H9 (cell line): ENCODE measurements at regions not wholly inside any gene's neighbourhood (a gene's known extent, or its start where the extent isn't known, plus 50 kb on each side); places are given as distances from the start of the nearest gene placed in this dataset.

ENCODE experiments used
- DNase-seq: peaks from one replicate; pipeline ENCODE4 v3.0.0-alpha.2; 2017
- H2AFZ ChIP-seq: one replicate; pipeline ENCODE4 v1.6.1; 2013; ENCODE audit warnings: mild to moderate bottlenecking, low read length, control low read depth, moderate library complexity
- H2AK5ac ChIP-seq: 2 replicates; pipeline ENCODE4 v1.6.1; 2013; ENCODE audit warnings: low read length, control low read depth, mixed read lengths; ENCODE audit not compliant: insufficient read length
- H2BK120ac ChIP-seq: one replicate; pipeline ENCODE4 v1.6.1; 2013; ENCODE audit warnings: low read depth, mild to moderate bottlenecking, low read length, control low read depth, inconsistent platforms; ENCODE audit not compliant: poor library complexity, severe bottlenecking
- H2BK12ac ChIP-seq: 2 replicates; pipeline ENCODE4 v1.6.1; 2013; ENCODE audit warnings: low read length, control low read depth, mixed read lengths, low read depth; ENCODE audit not compliant: insufficient read length
- H2BK15ac ChIP-seq: 2 replicates; pipeline ENCODE4 v1.6.1; 2013; ENCODE audit warnings: low read depth, low read length, control low read depth
- H2BK20ac ChIP-seq: one replicate; pipeline ENCODE4 v1.6.1; 2013; ENCODE audit warnings: low read depth, mild to moderate bottlenecking, low read length, control low read depth, inconsistent platforms; ENCODE audit not compliant: poor library complexity, severe bottlenecking
- H2BK5ac ChIP-seq: 2 replicates; pipeline ENCODE4 v1.6.1; 2013; ENCODE audit warnings: low read length, control low read depth, mixed read lengths; ENCODE audit not compliant: insufficient read length
- H3K14ac ChIP-seq: 2 replicates; pipeline ENCODE4 v1.6.1; 2013; ENCODE audit warnings: low read length, control low read depth; ENCODE audit not compliant: insufficient read depth
- H3K18ac ChIP-seq: 2 replicates; pipeline ENCODE4 v1.6.1; 2013; ENCODE audit warnings: low read depth, mild to moderate bottlenecking, mixed read lengths, low read length, control low read depth; ENCODE audit not compliant: insufficient read length
- H3K23ac ChIP-seq: 2 replicates; pipeline ENCODE4 v1.6.1; 2013; ENCODE audit warnings: low read length, control low read depth, mixed read lengths, low read depth; ENCODE audit not compliant: insufficient read length
- H3K23me2 ChIP-seq: 2 replicates; pipeline ENCODE4 v1.6.1; 2013; ENCODE audit warnings: low read depth, mild to moderate bottlenecking, mixed read lengths, low read length, control low read depth; ENCODE audit not compliant: insufficient read length, poor library complexity, severe bottlenecking
- H3K27ac ChIP-seq: 2 replicates; pipeline ENCODE4 v1.5.1; 2013; ENCODE audit warnings: low read length, control low read depth, mixed read lengths, low read depth; ENCODE audit not compliant: insufficient read length
- H3K27me3 ChIP-seq: 2 replicates; pipeline ENCODE4 v1.6.1; 2013; ENCODE audit warnings: low read length, control low read depth, inconsistent platforms; ENCODE audit not compliant: insufficient read depth
- H3K4ac ChIP-seq: 2 replicates; pipeline ENCODE4 v1.6.1; 2013; ENCODE audit warnings: low read depth, mild to moderate bottlenecking, control low read depth, inconsistent platforms, low read length, moderate library complexity
- H3K4me1 ChIP-seq: 2 replicates; pipeline ENCODE4 v1.6.1; 2013; ENCODE audit warnings: low read length, control low read depth, inconsistent platforms; ENCODE audit not compliant: insufficient read depth
- H3K4me2 ChIP-seq: 2 replicates; pipeline ENCODE4 v1.6.1; 2013; ENCODE audit warnings: low read length, control low read depth, mixed read lengths; ENCODE audit not compliant: insufficient read length, insufficient read depth
- H3K56ac ChIP-seq: 2 replicates; pipeline ENCODE4 v1.6.1; 2013; ENCODE audit warnings: low read depth, mild to moderate bottlenecking, mixed read lengths, low read length, control low read depth; ENCODE audit not compliant: insufficient read length
- H3K79me1 ChIP-seq: 2 replicates; pipeline ENCODE4 v1.6.1; 2013; ENCODE audit warnings: low read depth, mild to moderate bottlenecking, moderate library complexity, low read length, control low read depth, inconsistent platforms; ENCODE audit not compliant: insufficient read depth, poor library complexity, severe bottlenecking
- H3K79me2 ChIP-seq: 2 replicates; pipeline ENCODE4 v1.6.1; 2013; ENCODE audit warnings: low read length, control low read depth, inconsistent platforms; ENCODE audit not compliant: insufficient read depth
- H3K9ac ChIP-seq: 2 replicates; pipeline ENCODE4 v1.6.1; 2013; ENCODE audit warnings: low read length, control low read depth, mixed read lengths; ENCODE audit not compliant: insufficient read length; ENCODE audit errors: extremely low read depth
- H3K9me3 ChIP-seq: one replicate; pipeline ENCODE4 v1.6.1; 2013; ENCODE audit warnings: low read depth, low read length, inconsistent platforms; ENCODE audit not compliant: control insufficient read depth
- H3T11ph ChIP-seq: one replicate; pipeline ENCODE4 v1.6.1; 2013; ENCODE audit warnings: mild to moderate bottlenecking, low read length, control low read depth, inconsistent platforms
- H4K20me1 ChIP-seq: one replicate; pipeline ENCODE4 v1.6.1; 2013; ENCODE audit not compliant: control insufficient read depth, insufficient read length, insufficient read depth
- H4K5ac ChIP-seq: 2 replicates; pipeline ENCODE4 v1.6.1; 2013; ENCODE audit warnings: low read depth, mild to moderate bottlenecking, mixed read lengths, low read length, control low read depth; ENCODE audit not compliant: insufficient read length
- H4K8ac ChIP-seq: replicated peaks from 2 replicates; pipeline ENCODE4 v1.6.1; 2013; ENCODE audit warnings: low read length, control low read depth, mixed read lengths, low read depth; ENCODE audit not compliant: insufficient read length
- H4K91ac ChIP-seq: 2 replicates; pipeline ENCODE4 v1.6.1; 2013; ENCODE audit warnings: low read depth, mild to moderate bottlenecking, moderate library complexity, mixed read lengths, low read length, control low read depth; ENCODE audit not compliant: insufficient read length
- H3K27ac Mint-ChIP-seq, 3 experiments: 2 replicates in 2 of 3; 3 replicates in 1 of 3; pipeline ENCODE4 v1.8.0; 2020 to 2021; ENCODE audit warnings: mixed read lengths in 3 of 3, mild to moderate bottlenecking in 1 of 3, moderate library complexity in 1 of 3
- H3K27me3 Mint-ChIP-seq: 2 replicates; pipeline ENCODE4 v1.8.0; 2021; ENCODE audit warnings: low read depth, mild to moderate bottlenecking, moderate library complexity, mixed read lengths
- H3K36me3 Mint-ChIP-seq, 3 experiments: 2 replicates in 2 of 3; 3 replicates in 1 of 3; pipeline ENCODE4 v1.8.0; 2020 to 2021; ENCODE audit warnings: low read depth in 3 of 3, mixed read lengths in 3 of 3; ENCODE audit not compliant: insufficient read depth in 1 of 3
- H3K4me1 Mint-ChIP-seq, 2 experiments: 2 replicates each; pipeline ENCODE4 v1.8.0; 2020; ENCODE audit warnings: mixed read lengths in 2 of 2
- H3K4me3 Mint-ChIP-seq, 2 experiments: 2 replicates in 1 of 2; 3 replicates in 1 of 2; pipeline ENCODE4 v1.8.0; 2020 to 2021; ENCODE audit warnings: mild to moderate bottlenecking in 2 of 2, mixed read lengths in 2 of 2, moderate library complexity in 1 of 2
- H3K9me3 Mint-ChIP-seq, 2 experiments: 2 replicates in 1 of 2; 3 replicates in 1 of 2; pipeline ENCODE4 v1.8.0; 2020; ENCODE audit warnings: mild to moderate bottlenecking in 2 of 2, mixed read lengths in 2 of 2, moderate library complexity in 1 of 2
- CTCF ChIP-seq: fragments of 200-600 bp; sonication (generic); conservative IDR thresholded peaks from 3 replicates; pipeline ENCODE4 v1.8.0; 2021; ENCODE audit warnings: antibody characterized with exemption, mild to moderate bottlenecking
- WGBS: extraction: QIAGEN DNeasy Blood & Tissue Kit; methylation state at CpG from one replicate; pipeline ENCODE4 v1.1.7; 2013; ENCODE audit warnings: missing lambda C conversion rate, low lambda C conversion rate, mixed read lengths; ENCODE audit not compliant: insufficient read length; ENCODE audit errors: extremely low coverage; 5-methylcytosine and 5-hydroxymethylcytosine counted together

- Histone ChIP-seq H3K23me2 (no peaks in the 10 kb centered on the region), H3K9ac (no peak overlapping the region), H3K27me3 (no peaks in the 10 kb centered on the region), H2AFZ (no peak overlapping the region), H3K9me3 (no peaks in the 10 kb centered on the region), H3K4ac (no peak overlapping the region), H2BK12ac (no peak overlapping the region), H3K27ac (no peak overlapping the region), H3K18ac (no peak overlapping the region), H2BK20ac (no peak overlapping the region), H2AK5ac (no peak overlapping the region), H3K79me1 (no peaks in the 10 kb centered on the region), H4K5ac (no peak overlapping the region), H3K56ac (no peak overlapping the region), H3K4me2 (no peak overlapping the region), H2BK5ac (no peak overlapping the region), H2BK15ac (no peak overlapping the region), H3K23ac (no peak overlapping the region), H3K79me2 (no peaks in the 10 kb centered on the region), H3K4me1 (no peaks in the 10 kb centered on the region), H2BK120ac (no peak overlapping the region), H4K91ac (no peak overlapping the region), H4K8ac (no peak overlapping the region), H3T11ph (no peak overlapping the region), H3K14ac (no peak overlapping the region), H4K20me1 (no peaks in the 10 kb centered on the region)
- peaks cover 3 to 4% of the 10 kb centered on the region in 2 experiments for H3K4me1 Mint-ChIP-seq
- no peaks in the 10 kb centered on the region for H3K27me3 Mint-ChIP-seq
- H3K36me3 Mint-ChIP-seq = peaks cover 6 to 16% (median 8%) of the 10 kb centered on the region in 3 experiments; a peak in 6 of 7 replicates
- no CpG with 5 or more reads among the region's 1 CpG for WGBS
- H3K27ac Mint-ChIP-seq = no peak overlapping the region
- no peak overlapping the region for H3K4me3 Mint-ChIP-seq
- H3K9me3 Mint-ChIP-seq = peaks cover 34 to 36% of the 10 kb centered on the region in 2 experiments
- no peak for DNase-seq
- no peak for TF ChIP-seq CTCF
Observed at GRCh38 chr10:75302029-75302428, 66.3 kb upstream of the COMTD1 start.
